Stimulated activated CD4-positive, alpha-beta T cell treated with anti-CD3 and anti-CD28 coated beads, Interleukin-12 subunit alpha, Interleukin-12 subunit beta, amount 100 ng/mL, for 24 hours (primary cell): ENCODE measurements at regions not wholly inside any gene's neighbourhood (a gene's known extent, or its start where the extent isn't known, plus 50 kb on each side); places are given as distances from the start of the nearest gene placed in this dataset.
"Not testable (repeated sequence)": the region's sequence is repeated elsewhere in the genome, so short reads cannot be mapped to it uniquely, and the experiment has no call there.

Experiments used
- DNase-seq, 2 experiments: peaks; one replicate each; pipeline ENCODE4 v3.0.0-alpha.2; 2020; ENCODE audit warnings: low read depth in 2 of 2

DNA sequence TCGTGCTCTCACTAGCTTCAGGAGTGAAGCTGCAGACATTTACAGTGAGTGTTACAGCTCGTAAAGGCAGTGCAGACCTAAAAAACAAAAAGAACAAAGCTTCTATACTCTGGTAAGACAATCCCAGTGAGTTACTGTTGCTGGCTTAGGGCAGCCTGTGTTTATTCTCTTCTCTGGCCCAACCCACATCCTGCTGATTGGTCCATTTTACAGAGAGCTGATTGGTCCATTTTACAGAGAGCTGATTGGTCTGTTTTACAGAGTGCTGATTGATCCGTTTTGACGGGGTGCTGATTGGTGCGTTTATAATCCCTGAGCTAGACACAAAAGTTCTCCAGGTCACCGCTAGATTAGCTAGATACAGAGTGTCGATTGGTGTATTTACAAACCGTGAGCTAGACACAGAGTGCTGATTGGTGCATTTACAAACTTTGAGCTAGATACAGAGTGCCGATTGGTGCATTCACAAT is 158.0 kb downstream of the KLRB1 start:
- not testable (repeated sequence) for DNase-seq

GRCh38 chr12:9449181-9449580 is 158.5 kb downstream of the KLRB1 start:
- DNase-seq, result no peak

- DNase-seq, result not testable (repeated sequence)
These were observed 159.1 kb downstream of the KLRB1 start for GRCh38 chr12:9448648-9449047.

DNA sequence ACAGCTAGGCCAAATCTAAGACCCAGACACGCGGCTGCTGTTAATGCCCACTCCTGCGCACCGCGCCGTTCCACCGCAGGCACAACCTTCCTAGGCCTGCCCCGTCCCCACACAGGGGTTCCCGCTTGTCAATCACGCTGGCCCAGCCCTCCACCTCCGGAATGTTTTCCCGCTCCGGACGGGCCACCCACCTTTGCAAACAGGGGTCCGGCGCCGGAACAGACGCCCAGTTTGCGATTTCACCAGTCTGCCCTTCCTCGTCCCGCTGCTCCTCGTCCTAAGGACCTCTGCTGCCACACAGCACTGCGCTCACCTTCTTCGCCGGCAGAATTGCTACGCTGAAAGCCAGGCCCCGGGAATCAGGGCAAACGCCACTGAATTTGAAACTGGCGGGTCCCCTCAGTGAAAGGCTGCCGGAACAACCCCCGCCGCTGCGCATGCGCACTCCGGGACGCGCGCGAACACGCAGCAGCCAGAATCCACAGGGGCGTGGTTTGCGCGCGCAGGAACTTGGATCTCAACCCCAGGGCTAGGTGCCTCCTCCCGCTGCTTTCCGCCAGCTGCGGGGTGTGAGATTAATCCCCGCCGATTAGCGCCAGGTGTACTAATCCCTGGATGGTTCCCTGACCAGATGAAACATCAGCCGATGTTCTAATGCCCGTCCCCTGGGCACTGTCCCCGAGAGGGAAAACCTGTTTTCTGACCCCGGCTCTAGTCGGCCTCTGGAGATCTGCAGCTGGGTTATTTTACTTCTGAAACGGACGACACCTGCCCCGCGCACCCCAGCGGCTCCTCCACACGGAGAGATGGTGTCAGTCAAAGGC is 159.7 kb downstream of the KLRB1 start:
- peak; percentile 86 to 89 for DNase-seq

DNA sequence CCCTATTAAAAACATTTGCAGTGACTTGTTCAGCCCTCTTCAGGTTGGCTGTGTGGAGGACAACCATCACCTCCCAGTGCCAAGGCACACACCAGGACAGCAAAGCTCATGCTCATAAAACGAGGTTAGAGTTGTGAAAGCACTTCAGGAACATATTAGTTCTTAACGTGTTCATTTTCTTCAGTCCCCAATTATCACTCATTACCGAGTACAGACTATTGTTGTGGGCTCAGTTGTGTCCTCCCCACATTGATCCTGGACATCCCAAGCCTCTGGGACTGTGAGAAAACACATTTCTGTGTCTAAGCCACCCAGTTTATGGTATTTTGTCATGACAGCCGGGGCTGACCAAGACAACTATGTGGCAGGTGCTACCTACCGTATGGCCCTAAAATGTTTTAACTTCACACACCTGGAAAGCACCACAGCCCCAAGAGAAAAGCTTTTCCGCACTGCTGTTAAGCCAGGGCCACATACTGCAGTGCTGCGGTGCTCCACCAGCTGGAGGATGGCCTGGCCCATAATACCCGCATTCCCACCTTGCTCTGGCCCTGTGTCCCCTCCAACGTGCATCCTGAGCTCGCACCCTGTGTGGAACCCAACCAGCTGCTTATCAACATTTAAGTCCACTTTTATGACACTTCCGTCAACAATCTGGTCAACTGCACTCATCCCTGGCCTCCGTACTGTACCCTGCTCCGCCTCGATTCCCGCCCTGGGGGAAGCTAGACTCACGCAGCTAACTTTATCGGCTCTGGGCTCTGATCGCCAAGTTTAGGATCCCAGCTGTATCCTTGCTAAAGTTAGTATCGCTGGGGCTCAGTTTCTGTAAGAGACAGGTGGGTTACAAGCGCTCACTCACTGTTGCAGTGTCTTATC is 160.6 kb downstream of the KLRB1 start:
- DNase-seq, result peak in 1 of 2 experiments; percentile 13

DNA sequence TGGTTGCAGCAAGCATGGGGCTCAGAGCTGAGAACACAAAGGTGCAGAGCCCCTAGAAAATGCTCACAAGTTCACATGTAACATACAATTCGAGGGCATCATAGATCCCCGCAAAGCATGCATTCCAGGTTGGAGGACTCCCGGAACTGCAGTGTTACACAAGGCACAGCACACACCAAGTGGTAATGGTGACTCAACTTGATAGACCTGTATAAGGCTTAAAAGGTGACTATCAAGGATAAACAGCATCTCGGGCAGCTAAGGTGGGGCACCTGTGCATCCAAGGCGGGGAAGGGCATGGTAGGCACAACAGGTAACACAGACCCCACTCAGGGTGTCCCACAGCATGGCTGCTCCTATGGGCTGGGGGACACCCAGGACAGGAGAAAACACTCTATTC is 167.3 kb downstream of the KLRB1 start:
- DNase-seq, result not testable (repeated sequence)

GRCh38 chr12:9435682-9436081 is 172.0 kb downstream of the KLRB1 start:
- not testable (repeated sequence) for DNase-seq

- DNase-seq, result not testable (repeated sequence)
These were observed 177.3 kb downstream of the KLRB1 start for GRCh38 chr12:9430385-9430784.

DNA sequence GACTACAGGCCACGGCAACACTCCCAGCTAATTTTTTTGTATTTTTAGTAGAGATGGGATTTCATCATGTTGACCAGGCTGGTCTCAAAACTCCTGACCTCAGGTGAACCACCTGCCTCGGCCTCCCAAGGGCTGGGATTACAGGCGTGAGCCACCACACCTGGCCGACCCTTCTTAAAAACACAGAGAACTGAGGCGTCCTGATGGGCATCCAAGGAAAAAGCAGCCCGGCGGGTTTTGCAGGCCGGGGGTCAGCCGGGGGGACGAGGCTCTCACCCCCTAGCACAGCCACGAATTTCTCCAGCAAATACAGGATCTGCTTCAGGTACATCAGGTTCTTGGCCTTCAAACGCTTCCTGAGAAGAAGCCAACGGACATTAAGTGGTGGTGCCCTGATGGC is 178.9 kb downstream of the KLRB1 start:
- not testable (repeated sequence) for DNase-seq

- not testable (repeated sequence) for DNase-seq
These were observed 182.3 kb downstream of the KLRB1 start for GRCh38 chr12:9425429-9425828.

GRCh38 chr12:9424175-9424740 is 183.5 kb downstream of the KLRB1 start:
- not testable (repeated sequence) for DNase-seq

GRCh38 chr12:9422689-9423088 is 185.0 kb downstream of the KLRB1 start:
- not testable (repeated sequence) for DNase-seq

DNA sequence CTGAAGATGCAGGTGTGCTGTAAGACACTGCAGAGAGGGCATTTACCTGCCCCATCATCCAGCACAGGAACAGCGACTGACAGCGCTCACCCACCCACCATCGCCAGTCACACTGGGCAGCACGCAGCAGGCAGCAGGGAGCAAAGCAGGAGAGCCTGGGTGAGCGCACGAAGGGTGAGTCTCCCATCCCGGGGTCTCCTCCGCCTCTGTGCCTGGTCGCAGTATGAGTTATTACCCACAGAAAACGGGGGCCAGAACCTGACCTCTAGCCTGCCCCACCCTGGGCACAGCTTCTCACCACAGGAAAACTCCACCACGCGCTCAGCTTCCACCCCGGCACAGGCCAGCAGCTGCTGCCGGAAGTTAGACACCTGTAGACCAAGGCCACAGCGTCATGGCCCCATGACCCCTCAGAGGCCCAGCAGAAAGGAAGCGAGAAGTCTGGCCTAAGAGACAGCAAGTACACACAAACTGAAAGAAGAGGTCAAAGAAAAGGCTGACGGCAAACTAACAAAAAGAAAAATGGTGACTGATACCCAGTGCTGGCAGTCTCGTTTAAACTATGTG is 186.1 kb downstream of the KLRB1 start:
- not testable (repeated sequence) for DNase-seq

- DNase-seq, result not testable (repeated sequence)
These were observed 186.7 kb downstream of the KLRB1 start for GRCh38 chr12:9420817-9421519.

- not testable (repeated sequence) for DNase-seq
These were observed 189.1 kb downstream of the KLRB1 start for GRCh38 chr12:9418669-9419041.

DNA sequence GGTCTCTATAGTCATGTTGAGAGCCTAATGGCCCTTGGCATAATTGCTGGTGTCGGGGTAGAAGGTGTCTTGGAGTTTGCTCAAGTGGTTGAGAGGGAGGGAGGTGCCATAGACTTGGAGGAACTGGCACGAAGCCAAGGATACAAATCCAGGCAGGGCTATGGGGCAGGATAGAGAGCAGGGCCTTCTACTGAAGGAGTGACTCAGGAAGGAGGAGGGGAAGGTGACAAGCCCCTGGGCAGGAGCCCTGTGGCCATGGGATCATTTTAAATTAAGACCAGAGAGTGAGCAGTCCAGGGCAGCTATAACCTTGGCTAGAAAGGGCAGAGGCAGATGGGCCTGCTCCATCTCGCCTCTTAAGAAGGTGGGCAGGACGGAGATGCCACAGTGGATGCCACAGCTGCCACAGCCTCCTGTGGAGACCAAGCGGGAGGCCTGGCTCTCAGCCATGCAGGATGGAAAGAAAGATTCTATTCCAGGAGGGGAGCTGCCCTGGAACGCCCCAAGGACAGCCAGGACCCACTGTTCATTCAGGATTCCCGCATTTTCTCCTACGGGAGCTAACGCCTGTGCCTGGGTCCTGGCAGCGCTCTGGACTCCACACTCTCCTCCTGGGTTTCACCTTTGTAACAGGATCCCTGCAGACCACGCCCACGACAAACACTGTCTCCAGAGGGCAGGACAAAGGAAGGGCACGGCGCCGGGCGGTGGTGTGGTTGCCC is 189.6 kb downstream of the KLRB1 start:
- DNase-seq, result not testable (repeated sequence)

DNA sequence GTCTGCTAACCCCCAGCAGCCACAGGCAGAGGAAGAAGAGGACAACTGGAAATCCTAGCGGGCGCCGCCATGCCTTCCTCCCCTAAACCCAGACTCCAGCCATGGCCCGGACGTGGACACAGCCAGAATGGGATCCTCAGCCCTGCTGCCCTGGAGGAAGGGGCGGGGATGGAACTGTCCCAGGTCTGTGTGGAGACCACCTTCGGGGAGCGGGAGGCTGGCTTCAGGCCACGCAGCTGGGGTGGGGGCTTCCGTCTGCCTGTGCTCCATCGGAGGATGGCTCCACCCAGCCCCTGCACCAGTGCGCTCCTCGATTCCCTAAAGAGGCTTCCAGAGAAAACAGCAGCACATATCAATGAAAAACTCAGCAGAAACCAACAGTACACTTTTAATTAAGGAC is 190.4 kb downstream of the KLRB1 start:
- DNase-seq, result not testable (repeated sequence)

GRCh38 chr12:9416346-9416745 is 191.4 kb downstream of the KLRB1 start:
- not testable (repeated sequence) for DNase-seq

GRCh38 chr12:9415898-9416297 is 191.8 kb downstream of the KLRB1 start:
- DNase-seq, result not testable (repeated sequence)

GRCh38 chr12:9413862-9414261 is 193.9 kb downstream of the KLRB1 start:
- not testable (repeated sequence) for DNase-seq
